ENCODE measurements at regions not wholly inside any gene's neighbourhood (a gene's known extent, or its start where the extent isn't known, plus 50 kb on each side); places are given as distances from the start of the nearest gene placed in this dataset.
"Not testable (repeated sequence)": the region's sequence is repeated elsewhere in the genome, so short reads cannot be mapped to it uniquely, and the experiment has no call there.

DNA sequence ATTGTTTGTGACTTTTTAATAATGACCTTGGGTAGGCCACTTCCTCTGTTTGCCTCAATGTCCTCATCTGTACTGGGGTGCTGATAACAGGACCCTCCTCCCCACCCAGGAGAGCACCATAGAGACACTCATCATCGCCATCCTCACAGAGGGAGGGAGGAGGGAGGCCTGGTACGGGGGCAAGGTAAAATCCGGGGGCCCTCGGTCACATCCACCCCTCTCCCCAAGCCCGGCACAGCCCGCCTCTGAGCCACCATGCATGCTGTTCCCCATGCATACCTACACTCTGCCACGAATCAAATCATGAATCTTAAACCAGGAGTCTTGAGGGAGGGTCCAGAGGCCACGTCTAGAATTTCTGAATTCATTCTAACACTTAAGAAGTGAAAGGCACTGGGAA, 74.9 kb upstream of the IQSEC1 start:
- no peak for DNase-seq

DNA sequence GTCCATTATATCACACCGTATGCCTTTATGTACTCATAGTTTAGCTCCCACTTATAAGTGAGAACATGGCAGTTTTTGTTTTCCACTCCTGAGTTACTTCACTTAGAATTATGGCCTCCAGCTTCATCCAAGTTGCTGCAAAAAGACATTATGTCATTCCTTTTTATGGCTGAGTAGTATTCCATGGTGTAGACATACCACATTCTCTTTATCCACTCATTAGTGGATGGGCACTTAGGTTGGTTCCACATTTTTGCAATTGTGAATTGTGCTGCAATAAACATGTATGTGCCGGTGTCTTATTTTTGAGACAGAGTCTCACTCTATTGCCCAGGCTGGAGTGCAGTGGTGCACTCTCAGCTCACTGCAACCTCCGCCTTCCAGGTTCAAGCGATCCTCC, 74.1 kb upstream of the IQSEC1 start:
- DNase-seq = no peak

DNA sequence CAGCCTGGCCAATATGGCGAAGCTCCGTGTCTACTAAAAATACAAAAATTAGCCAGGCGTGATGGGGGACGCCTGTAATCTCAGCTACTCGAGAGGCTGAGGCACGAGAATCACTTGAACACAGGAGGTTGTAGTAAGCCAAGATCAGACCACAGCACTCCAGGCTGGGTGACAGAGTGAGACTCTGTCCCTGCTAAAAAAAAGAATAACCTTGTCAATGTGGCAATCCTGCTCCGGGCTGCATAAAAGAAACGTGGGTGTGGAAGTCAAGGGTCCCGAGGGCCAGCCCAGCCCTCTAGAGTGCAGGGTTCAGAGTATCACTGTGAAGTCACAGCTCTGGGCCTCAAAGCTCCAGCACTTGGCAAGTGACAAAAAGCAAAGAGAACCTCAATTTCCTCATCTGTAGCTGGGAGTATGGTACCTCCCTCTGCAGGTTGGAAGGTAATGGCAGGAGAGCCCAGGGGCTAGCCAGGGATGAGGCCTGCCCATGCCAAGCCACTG, 73.5 kb upstream of the IQSEC1 start:
- DNase-seq = peak; percentile 4

DNA sequence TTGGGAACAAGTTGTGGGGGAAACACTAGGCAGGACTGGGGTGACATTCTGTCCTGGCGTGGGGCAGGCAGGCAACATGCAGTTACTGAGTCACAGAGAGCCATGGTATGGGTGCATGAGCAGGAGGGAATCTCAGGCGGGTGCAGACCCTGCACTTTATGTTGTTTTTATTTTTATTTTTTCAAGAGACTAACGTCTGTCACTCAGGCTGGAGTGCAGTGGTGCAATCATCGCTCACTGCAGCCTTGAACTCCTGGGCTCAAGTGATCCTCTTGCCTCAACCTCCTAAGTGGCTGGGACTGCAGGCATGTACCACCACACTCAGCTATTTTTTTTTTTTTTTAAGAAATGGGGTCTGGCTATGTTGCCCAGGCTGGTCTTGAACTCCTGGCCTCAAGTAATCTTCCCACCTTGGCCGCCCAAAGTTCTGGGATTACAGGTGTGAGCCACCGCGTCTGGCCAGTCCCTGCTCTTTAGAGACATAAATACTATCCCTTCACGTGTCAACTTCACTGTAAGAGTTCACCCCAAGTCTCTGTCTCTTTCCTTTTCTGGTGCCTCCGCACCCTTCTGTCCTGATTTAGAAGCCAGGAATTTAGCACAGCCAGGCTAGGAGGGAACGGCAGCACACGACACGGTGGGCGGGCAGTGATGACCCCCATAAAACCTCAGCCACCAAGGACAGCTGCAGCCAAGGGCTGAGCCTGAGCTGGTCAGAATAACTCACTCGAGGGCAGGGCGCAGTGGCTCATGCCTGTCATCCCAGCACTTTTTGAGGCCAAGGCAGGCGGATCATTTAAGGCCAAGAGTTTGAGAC, 72.8 kb upstream of the IQSEC1 start:
- DNase-seq = peak; percentile 6

DNA sequence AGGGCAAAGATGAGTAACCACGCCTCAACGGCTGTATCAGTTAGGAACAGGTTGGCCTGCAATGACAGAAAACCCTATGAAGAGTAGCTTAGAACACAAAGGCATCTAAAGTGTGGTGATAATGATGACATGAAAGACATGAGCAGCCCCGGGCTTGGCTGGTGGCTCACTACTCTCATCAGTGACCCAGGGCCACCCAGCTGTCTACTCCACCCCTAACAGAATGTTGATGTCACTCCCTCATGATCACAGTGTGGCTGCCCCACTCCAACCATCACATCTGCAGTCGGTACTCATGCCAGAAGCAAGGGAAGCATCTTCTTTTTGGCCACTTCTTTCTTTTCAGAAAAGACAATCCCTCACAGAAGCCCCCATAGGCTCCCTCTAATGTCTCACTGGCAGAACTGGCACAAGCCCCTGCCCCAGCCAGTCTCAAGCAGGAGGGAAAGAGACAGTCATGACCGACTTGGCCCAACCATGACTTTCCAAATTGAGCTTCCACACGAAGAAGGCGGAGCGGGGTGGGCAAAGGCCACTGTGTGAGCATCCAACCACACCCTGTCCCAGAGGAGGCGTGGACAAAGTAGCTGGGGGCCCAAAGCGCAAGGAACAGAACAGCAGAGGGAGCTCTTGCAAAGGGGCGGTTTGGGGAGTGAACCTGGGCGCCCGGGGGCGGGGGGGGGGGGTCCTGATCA, 72.0 kb upstream of the IQSEC1 start:
- DNase-seq = peak; percentile 8

DNA sequence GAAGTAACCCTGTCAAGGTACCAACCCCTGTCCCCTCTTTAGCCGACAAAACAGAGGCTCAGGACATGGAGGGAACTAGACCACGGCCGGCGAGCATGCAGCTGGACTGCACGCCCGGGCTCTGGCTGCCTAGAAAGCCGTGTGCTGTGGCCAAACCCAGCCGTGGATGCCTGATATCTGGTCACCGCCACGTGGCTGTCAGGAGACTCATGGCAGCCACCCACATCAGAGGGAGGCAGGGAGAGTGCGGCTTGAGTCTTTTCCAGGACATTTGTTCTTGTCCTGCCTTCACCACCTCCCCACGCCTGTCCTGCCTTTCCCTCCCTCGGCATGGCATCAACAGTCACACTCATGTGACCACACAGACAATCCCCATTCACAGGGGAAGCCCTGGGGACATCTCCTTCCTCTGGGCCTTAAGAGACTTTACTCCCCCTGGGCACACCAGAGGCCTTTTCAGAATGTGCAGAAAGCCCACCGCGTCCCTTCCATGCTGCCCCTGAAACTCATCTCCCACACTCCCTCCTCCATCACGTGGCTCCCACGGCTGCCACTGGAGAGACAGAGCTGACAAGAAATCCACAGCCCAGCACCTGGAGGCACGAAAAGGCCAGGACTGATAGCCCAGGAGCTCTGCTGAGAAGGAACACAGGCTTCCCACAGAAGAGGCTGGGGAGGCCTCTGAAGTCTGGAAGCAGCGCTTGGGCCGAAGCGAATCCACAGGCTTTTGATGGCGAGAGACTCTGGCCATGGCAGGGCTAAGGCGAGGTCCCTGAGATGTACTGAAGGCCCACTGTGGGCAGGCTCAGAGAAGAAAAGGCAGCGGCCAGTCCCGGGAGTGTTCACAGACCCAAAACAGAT, 71.2 kb upstream of the IQSEC1 start:
- peak; percentile 6 for DNase-seq

GRCh38 chr3:13143381-13144004, 70.3 kb upstream of the IQSEC1 start:
- DNase-seq = no peak

DNA sequence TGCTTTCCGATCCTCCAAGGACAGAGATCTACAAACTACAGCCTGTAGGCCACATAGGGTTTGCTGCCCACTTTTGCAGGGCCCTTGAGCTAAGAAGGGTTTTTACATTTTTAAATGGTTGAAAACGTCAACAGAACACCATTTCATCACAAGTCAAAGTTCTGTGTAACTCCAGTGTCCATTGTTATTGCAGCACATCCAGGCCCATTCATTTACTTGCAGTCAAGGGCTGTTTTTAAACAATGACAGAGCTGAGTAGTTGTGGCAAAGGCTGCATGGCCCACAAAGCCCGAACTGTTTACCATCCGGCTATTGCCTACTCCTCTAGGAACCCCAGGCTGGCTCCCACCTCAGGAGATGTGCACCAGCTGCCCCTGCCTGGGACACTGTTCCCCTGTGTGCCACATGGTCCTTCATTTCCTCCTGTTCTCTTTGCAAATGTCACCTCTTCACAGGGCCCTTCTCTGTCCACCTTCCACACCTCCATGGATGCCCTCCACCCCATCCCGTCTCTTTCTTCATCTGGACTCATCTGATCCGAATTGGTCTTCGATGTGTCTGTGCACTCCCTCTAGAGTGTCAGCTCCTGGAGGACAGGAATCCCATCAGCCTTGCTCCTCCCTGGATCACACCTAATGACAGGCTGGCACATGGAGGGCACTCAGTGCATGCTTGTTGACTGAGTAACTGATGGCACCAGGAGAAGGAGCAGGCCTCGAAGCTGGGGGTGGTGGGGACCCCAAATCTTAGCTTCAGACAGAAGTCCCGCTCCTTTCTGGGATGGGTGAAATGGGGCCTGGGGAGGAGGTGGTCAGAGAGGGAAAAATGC, 69.5 kb upstream of the IQSEC1 start:
- peak; percentile 5 for DNase-seq

DNA sequence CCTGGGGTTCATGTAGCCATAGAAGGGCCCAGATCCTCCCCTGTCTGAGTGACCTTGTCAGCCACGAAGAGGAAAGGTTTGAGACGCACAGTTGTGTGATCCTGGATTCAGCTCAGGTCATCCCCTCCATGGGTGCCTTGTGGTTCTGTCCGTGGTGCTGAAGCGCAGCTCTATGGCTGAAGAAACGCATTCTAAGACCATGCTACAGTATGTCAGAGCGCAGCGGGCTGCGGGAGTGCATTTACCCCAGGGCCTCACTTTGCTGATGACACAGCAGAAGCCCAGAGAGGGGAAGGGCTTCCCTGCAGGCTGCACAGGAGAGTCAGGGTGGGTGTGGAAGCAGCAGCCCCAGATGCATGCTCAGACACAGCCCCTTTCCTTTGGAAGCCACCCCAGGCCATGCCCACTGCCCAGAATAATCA, 68.8 kb upstream of the IQSEC1 start:
- peak; percentile 74 for DNase-seq

DNA sequence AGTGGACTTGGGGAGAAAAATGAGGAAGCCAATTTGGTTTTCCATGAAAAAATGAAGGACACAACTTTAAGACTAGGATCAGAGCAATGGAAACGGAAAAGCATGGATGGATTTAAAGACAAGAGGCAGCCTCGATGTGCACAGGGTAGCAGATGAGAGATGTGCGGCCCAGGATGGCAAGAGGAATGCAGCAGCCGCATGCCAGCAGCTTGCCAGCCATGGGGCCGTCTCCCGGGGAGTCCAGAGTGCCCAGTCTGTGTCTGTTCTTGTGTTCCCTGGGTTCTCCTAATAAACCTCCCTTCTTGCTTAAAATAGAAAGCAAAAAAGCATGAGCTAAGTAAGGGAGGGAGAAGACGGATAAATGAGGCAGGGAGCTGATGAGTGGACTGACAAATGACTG, 68.0 kb upstream of the IQSEC1 start:
- DNase-seq = no peak

DNA sequence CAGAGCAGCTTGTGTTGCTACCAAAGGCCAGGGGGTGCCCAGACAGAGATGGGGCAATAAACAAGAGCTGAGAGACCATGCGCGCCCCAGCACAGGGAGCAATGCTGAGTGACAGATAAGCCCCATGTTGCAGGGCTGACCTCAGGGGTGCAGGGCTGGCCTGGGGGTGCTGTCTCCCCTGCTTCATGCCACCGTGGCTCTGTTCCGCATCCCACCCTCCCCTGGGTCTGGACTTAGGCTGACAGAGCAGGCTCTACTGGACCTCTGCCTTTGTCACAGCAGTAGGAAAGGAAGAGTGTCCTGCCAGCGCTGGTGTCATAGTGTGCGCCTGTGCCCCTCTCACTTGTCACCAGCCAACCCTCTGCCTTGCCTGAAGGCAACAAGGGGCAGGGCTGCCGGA, 67.4 kb upstream of the IQSEC1 start:
- no peak for DNase-seq

GRCh38 chr3:13139471-13140065, 66.3 kb upstream of the IQSEC1 start:
- no peak for DNase-seq

DNA sequence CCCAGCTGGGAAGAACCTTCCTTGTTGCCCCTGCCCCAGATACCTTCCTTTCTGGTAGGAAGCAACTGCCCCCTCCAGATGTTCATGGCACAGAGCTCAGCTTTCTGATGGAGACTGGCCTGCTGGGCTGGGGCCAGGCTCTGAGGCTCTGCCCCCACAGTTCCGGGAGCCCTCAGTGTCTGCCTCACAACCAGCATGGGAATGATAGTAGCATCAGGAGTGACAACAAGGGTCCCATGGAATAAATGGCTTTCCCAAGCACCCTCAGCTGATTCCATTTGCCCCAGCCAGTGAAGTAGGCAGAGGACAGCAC, 65.6 kb upstream of the IQSEC1 start:
- DNase-seq = no peak

DNA sequence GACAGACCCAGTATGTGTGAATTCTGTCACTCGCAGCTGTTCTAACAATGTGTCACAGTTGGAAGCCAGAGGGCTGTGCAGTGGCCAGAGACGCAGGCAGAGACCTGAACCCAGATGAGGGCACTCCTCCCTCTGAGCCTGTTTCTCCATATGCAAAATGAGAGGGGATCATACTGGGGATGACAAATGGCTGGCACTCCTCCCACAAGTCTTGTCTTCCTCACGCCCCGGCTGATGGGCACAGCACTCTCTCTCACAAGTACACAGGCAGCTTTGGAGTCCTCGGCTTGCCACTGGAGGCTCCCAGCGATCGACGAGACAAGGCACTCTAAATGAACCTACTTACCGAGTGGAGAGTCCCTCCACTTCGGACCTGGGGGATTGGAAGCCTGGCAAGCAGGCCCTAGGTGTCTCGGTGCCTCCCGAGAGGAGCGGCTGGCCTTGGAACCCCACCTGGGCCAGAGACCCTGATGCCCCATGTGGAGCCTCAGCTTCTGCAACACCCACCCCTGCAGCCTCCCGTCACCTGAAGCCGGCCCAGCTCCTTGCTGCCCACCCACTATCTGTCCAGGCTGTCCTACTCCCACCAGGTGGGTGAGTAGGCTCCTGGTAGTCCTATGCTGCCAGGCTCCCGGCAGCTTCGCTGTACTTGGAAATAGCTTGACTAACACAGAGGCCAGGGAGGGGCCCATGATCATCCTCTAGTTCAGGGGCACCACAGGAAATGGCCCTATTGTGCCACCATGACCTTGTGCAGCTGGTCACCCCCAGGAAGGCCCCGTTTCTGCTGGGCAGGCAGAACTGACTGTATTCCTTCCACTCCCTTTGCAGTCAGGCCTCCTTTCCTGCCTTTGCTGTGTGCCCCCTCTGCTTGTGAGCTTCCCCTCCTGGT, 65.0 kb upstream of the IQSEC1 start:
- DNase-seq = no peak

GRCh38 chr3:13136848-13137247, 63.6 kb upstream of the IQSEC1 start:
- DNase-seq = not testable (repeated sequence)

GRCh38 chr3:13136426-13136825, 63.2 kb upstream of the IQSEC1 start:
- DNase-seq = no peak

DNA sequence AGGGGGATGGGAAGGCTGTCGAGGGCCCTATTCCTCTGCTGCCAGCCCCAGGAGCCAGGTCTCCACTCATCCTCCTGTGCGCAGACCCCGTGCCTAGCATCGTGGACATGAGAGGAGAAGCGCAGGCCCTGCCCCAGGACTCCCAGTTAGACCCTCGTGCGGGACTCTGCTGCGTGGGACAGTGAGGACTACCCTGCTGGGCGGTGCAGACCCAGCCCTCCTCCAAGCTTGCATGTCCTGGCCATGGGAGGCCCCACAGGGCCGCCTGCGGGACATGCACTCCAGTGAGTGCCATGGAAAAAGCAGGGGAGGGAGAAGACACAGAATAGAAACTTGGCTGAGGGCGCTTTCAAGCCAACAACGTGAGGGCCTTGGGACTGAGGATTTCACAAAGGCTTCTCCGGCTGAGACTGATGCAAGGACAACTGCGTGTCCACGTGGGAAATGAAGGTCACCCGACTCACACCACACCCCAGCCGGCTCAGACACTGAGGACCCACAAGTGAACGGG, 62.6 kb upstream of the IQSEC1 start:
- no peak for DNase-seq

GRCh38 chr3:13135251-13135810, 62.1 kb upstream of the IQSEC1 start:
- DNase-seq = no peak

DNA sequence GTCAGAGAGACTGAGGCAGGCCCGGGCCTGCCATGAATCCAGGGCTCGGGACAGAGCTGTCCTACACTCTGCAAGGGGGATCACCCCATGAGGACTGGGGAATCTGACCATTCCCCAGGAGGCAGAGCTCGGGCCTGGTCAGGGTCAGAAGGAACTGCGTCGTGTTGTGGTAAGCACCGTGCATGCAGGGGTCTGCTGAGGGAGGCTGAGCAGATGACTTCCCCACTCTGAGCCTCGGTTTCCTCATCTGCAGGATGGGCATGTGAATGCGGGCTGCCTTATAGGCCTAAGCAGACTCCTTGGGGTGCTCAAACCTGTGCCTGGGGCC, 61.6 kb upstream of the IQSEC1 start:
- DNase-seq = no peak
